ENCODE measurements at regions not wholly inside any gene's neighbourhood (a gene's known extent, or its start where the extent isn't known, plus 50 kb on each side); places are given as distances from the start of the nearest gene placed in this dataset.
"Not testable (repeated sequence)": the region's sequence is repeated elsewhere in the genome, so short reads cannot be mapped to it uniquely, and the experiment has no call there.

DNA sequence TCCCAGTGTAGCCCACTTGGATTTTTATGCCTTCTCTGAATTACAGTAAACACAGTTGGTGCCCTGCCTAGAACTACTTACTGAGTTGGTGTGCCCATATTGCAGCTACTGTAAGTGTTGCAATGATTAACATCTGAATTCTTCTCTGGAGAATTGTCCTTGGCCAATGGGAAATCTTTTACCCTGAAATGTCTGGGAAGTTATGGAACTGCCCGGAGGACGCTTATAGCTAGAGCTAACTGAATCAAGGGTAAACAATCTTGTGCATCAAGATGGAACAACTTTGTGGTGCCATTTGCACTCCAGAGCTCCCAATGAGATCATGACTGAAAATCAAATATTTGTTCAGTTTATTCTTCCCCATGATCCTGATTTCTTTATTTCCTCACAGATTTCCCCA lies 246.7 kb upstream of the CBLB start:
- no peak for DNase-seq (ENCODE audit: low read depth in 2 of 3, low spot score in 2 of 3)

DNA sequence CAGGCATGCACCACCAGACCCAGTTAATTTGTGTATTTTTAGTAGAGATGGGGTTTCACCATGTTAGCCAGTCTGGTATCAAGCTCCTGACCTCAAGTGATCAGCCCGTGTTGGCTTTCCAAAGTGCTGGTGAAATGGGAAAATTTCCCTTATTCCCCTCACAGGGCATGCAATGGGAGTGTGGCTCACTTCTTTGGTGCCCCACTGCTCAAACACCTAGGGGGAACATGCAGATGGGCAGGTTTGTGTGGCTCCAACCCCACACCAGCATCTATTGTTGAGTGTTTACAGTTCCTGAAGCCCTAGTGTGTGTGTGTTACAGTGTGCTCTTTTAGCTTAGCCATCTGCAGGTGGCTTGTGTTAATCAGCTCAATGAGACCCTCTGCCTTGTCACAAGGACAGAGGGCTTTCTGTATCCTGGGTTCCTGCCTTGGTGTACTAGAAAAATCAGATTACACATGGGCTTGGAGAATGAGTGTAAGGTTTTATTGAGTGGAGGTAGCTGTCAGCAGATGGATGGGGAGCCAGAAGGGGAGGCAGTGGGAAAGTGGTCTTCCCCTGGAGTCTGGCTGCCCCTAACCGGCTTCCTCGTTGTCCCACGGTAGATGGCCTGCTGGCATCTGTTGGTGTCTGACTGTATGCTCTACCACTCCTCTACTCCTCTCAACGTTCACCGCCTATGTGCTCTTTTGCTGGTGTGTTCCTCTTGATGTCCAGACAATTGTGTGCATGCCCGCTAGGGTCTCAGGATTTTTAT lies 248.1 kb upstream of the CBLB start:
- no peak for DNase-seq (ENCODE audit: low read depth in 2 of 3, low spot score in 2 of 3)

DNA sequence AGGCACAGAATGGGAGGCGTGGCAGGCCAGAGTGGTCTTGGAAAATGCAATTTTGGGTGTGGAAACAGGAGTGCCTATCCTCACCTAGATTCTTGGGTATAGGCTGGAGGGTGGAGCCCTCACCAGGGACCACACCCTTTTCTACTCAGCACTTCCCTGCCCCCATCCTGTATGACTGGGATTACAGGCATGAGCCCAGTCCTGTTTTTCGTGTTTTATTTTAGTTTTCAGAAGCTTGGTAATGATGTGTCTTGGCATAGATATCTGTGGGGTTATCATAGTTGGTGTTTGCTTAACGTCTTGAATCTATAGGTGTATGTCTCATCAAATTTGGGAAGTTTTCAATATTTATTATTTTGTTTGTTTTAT lies 248.7 kb upstream of the CBLB start:
- no peak for DNase-seq (ENCODE audit: low read depth in 2 of 3, low spot score in 2 of 3)

DNA sequence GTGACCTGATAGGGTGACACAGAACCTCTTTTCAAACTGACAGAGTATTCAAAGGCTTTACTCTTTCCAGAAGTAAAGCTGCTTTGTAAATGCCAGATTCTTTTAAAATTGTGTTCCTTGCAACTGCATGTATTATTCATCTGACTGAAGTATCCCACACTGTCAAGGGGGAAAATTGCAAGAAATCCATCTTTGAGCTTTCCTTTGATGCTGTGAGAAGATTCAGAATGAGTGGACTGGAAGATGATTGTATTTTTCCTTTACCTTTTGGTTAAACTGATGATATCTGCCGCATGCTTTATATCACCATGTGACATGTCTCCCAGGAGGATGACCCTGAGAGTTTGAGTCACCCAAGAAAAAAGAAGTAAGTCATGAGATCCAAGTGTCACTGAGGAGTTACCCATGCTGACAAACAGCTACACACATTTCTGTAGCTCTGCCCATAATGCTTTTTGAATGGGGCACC lies 250.8 kb upstream of the CBLB start:
- DNase-seq (ENCODE audit: low read depth in 2 of 3, low spot score in 2 of 3), result no peak

DNA sequence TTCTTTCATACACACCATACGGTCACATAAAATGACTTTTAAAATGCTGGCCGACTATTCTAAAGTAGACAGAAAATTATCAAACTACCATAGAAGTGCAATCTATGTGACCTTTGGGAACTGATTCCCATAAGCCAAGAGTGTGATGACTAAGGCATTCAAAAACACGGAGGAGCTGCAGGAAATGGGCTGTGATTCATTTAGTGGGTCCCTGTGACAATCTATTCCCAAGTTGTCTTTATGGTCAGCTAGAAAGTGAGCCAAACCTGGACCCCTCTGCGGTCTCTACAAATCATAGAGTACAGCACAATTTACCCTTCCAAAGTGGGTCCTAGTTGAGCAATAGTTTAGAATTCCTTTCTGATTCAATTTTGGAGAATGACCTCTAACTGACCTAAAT lies 251.5 kb upstream of the CBLB start:
- no peak for DNase-seq (ENCODE audit: low read depth in 2 of 3, low spot score in 2 of 3)

DNA sequence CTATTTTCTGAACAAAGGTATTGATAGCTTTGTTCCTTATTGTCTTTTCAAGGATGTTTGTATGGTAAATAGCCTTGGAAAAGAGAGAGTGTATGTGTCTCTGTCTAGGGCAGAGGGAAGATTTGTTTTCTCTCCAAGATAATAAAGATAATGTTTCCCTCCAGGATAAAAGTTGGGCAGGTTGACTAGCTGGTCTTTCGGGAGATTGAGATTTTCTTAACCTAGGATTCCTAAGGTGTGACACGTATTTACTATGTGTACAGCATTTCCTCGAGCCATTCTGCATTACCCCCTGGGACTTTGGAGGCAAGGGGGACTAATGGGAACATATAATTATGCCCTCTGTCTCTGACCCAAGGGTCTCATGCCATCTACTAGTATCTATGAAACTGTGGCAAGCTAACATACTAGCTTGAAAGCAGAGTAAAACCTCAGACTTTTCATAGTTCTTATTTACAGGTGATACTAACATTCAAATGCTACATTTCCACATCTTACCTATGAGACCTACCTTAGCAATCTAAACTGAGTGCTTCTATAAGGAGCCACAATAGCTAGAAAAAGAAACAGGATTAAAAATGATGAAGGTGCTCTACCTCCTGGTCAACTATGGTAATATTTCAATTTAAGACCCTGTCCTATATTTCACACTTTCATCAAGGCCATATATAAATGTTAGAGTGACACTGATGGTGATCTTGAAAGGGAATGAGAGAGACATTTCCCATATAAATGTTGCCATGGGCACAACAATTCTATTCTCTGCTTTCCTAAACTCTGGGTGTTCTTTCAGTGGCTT lies 252.9 kb upstream of the CBLB start:
- no peak for DNase-seq (ENCODE audit: low read depth in 2 of 3, low spot score in 2 of 3)

DNA sequence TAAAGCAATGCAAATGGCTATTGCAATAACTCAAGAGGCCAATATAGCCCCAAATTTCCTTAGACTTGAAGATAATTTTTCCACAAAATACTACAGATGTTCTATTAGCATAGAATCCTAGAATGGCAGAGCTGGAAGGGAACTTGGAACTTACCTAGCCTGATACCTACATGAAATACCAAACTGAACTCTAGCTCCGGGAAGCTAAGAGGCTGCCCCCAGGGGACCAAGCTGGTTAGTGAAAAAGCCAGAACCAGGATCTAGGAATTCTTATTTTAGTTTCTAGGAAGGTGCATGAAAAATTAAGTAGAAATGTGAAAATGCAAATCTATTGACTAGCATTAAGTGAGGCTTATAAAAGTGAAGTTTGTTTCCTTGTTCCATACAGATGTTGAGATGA lies 256.0 kb upstream of the CBLB start:
- no peak for DNase-seq (ENCODE audit: low read depth in 2 of 3, low spot score in 2 of 3)

DNA sequence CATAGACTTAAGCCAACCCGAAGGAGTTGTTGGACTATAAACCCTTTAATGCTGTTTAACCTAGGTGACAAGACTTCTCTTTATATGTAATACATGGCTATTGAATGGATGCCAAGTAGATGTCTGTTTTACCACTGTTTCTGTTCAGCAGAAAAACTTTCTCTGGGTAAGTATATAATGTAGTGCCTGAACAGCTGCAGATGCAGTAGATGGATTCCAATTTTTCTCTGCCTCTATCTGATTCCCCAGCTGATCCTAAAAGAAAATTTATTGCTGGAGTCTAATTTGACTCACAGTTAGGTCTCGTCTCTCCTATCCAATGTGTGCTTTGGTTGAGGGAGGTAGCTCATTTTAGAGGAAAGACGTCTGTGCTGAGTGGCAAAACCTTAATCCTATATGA lies 256.5 kb upstream of the CBLB start:
- no peak for DNase-seq (ENCODE audit: low read depth in 2 of 3, low spot score in 2 of 3)

DNA sequence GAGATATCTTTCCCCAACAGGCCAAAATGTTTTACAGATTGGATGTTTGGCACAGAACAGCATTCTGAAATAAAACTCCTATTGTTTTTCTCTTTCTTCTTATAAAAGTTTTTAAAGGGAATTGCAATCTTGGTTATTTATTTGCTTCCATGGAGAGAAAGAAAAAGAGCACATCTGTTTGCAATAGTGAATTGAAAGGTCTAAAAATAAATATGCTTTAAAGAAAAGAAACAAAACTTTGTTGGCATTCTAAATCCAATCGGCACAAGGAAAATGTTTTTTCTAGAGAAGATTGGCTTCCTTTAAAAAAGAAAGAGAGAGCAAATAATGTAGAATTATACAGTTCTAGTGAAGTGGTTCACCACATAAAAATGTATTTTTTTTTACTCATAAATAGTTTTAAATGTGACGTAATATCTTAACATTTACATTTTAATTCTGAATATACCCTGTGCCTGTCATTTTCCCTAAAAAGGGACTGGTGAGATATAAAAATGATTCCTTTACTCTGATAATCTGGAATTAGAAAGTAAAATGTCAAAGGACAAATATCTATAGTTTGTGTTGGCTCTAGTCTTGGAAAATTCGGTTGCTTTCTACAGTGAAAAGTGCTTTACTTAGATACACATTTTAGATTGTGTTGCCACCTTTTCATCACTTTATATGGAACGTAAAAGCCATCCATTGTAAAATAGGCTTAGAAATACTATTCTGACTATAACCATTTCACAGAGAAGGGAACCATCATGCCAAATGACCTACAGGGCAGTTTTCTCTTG lies 257.4 kb upstream of the CBLB start:
- no peak for DNase-seq (ENCODE audit: low read depth in 2 of 3, low spot score in 2 of 3)

DNA sequence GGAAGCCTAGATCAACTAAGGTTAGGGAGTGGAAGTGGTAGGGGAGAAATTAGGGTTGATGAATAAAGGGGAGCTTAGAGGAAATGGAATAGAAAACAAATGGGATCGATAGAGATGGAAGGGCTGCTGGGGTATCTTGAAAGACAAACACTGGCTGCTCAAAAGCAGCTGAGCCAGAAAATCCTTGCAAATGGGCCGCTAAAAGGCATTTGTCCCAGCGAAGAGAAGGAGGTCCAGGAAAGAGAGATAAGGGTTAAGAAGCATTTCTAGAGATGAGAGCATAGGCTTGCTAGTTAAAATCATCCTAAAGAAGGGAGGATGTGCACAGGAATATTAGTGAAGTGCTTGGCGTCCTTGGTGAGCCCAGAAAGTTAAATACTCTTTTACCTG lies 258.0 kb upstream of the CBLB start:
- no peak for DNase-seq (ENCODE audit: low read depth in 2 of 3, low spot score in 2 of 3)

DNA sequence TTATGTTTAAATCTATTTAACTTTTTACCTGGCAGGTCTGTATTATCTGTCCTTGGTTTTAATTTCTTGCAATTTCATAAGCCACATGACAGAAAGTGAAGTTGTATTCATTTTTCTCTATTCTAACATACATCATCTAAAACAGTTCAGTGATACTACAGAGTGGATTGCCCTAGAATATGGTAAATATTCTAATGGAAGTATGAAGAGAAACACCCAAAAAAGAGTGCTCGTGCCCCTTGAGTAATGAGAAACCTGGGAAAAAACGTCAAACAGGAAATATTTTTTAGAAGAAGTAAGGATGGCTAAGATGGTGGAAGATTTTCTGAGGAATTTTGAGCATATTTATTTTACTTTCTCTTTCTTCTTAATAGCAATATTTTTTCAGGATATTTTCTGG lies 261.1 kb upstream of the CBLB start:
- DNase-seq (ENCODE audit: low read depth in 2 of 3, low spot score in 2 of 3), result no peak

DNA sequence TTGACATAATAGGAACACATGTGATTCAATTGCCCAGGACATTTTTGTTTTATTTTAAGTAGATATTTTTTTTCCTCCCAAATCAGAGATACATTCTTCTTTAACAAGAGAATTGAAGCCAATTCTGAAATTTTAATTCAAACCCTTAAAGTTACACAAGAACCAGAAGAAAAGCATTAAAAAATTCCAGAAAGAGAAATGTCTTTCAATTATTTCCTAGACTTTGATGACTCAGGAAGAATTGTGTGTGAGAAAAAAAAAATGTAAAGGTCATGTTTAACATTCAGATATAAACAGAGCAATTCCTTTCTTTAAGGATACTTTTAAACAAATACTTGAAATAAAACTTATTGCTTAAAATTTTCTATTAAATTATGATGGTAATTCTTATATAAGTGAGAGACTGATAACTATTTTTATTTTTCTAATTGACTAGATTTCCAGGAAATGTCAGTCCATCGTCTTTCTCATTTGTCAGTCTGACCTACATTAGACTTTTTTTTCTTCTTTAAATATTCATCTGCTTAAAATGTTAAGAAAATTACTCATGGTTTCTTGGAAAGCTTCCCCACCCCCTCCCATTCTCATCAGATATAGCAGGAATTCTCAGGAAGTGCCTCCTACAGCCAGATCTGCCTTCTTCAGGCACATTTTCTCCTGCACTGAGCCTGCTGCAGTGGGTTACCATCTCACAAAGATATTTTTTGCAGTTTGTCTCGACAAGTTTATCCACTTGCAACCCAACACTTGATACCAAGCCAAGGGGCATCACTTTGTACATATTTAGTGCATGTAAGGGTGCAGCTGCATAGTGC lies 261.8 kb upstream of the CBLB start:
- DNase-seq (ENCODE audit: low read depth in 2 of 3, low spot score in 2 of 3), result no peak

DNA sequence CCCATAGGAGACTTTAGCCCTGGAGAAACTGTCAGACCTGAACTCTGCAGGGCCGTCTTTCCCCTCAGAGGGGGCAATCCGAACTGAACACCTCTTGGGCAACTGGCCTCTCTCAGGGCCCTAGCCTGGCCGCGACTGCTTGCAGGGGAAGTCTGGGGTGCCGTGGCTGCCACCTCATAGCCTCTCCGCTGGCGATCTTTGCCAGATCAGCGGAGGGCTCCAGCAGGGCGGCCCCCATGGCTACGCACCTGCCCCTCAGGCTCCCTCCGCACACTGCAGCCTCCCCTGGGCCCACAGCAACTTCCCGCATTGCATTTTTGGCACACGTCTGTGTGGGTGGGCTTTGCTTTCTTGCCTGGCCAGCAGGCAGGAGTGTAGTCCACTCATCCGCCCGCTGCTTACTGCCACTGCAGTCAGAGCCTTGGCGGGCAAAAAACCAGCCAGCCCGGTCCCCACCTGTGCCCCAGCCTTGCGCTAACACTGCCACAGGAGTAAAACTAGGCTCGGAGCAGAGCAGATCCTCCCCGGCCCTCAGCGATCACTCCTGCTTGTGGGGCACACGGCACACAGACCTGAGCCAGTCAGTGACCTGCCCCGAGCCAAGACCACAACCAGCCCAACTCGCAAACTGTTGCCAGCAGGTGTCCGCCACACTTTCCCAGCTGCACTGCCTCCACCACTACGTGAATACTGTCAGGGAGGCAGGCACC lies 266.8 kb upstream of the CBLB start:
- DNase-seq (ENCODE audit: low read depth in 2 of 3, low spot score in 2 of 3), result no peak

DNA sequence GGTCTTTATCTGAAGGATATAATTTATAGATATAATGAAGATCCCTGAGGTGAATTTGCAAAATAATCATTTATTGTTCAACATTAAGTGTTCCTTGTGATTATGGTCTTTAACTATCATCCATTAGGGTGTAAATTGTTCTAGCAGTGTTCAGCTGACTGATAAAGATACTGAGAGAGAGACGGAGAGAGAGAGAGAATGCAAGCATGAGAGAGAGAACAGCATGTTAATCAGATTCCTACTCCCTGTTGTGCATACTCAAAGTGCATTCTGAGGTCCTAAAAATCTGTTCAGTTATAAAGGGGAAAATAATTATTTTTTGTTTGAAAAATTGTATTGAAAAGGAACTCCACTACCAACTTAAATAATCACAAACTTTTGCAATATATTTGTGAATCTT lies 271.0 kb upstream of the CBLB start:
- DNase-seq (ENCODE audit: low read depth in 2 of 3, low spot score in 2 of 3), result no peak

DNA sequence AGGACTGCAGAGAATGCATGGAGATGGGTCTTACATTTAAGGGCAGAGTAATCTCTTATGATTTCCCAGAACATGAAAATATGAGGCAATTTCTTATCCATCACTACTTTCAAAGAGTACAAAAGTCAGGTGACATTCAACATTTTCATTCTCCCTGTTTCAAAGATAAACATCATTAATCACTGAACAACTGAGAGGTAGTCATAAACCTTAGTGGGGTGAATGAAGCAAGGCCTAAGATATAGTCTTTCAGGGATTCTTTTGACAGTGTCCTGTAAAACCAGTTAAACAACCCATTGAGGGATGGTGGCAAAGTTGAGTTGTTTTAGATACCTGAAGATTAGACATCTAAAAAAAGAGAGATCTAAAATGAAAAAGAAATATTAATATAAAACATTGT lies 271.6 kb upstream of the CBLB start:
- no peak for DNase-seq (ENCODE audit: low read depth in 2 of 3, low spot score in 2 of 3)

DNA sequence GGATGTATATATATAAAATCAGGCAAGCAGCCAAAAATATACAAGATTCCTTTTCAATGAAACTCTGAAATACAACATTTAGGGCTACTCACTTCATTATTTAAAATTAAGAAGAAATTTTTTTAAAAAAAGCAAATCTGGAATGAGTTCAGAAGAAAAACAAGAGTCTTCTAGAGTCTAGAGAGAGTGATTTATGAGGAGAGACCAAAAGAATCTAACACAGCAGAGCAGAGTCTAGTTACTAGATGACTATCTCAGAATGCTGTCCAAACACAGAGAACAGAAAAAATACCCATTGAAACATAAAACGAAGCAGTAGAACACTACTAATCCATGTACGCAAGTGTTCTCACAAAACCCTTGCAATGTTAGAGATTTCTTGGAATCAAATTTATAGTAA lies 275.2 kb upstream of the CBLB start:
- DNase-seq (ENCODE audit: low read depth in 2 of 3, low spot score in 2 of 3), result no peak

DNA sequence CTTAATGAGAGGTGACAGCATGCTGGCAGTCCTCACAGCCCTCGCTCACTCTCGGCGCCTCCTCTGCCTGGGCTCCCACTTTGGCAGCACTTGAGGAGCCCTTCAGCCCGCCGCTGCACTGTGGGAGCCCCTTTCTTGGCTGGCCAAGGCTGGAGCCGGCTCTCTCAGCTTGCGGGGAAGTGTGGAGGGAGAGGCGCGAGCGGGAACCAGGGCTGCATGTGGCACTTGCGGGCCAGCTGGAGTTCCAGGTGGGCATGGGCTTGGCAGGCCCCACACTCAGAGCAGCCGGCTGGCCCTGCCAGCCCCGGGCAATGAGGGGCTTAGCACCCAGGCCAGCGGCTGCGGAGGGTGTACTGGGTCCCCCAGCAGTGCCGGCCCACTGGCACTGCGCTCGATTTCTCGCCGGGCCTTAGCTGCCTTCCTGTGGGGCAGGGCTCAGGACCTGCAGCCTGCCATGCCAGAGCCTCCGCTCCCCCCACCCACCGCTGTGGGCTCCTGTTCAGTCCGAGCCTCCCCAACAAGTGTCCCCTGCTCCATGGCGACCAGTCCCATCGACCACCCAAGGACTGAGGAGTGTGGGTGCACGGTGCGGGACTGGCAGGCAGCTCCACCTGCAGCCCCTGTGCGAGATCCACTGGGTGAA lies 279.7 kb upstream of the CBLB start:
- not testable (repeated sequence) for DNase-seq (ENCODE audit: low read depth in 2 of 3, low spot score in 2 of 3)

DNA sequence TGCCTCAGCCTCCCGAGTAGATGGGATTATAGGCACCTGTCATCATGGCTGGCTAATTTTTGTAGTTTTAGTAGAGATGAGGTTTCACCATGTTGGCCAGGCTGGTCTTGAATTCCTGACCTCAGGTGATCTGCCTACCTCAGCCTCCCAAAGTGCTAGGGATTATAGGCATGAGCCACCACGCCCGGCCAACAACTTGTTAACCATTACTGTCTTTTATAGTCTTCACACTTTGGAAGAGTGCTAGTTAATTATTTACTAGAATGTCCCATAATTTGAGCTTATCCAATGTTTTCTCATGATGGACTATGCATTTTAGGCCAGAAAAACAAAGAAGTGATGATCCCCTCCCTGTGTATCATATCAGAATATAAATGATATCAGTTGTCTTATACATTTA lies 288.6 kb upstream of the CBLB start:
- no peak for DNase-seq (ENCODE audit: low read depth in 2 of 3, low spot score in 2 of 3)

DNA sequence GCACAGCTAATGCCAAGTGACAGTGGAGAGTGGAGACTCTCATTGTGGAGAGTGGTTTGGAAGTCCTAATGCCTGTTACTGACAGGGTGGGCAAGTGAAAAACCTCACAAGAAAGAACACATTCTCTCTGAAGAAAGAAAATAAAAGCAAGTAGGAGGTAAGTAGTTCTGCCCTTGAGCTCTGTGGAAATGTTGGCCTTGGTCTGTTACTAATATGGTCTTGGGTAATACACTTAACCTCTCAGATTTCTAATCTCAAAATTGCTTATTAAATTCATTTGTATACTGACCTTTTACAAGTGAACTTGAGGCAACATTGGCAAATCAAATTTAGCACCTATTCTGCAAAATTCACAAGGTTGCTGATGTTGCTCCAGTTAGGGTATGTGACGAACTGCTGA lies 291.6 kb upstream of the CBLB start:
- DNase-seq (ENCODE audit: low read depth in 2 of 3, low spot score in 2 of 3), result no peak

DNA sequence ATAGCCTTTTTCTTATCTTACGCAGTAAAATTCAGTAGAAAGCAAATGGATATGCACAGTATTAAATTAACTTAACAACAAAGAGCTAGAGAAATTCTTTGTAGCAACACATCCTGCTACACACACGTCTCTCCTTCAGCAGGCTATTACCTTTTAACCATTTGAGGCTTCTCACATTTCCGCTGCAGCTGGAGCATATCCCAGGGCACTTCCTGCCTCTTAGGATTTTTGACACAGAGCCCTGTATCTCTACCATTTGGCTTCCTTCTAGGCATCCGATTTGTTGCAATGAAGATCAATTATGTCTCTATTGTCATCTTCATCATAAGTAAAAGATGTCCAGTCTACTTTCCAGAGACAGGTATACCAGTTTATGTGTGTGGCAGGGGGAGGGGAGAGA lies 292.4 kb upstream of the CBLB start:
- no peak for DNase-seq (ENCODE audit: low read depth in 2 of 3, low spot score in 2 of 3)
